Progenitor cell of endocrine pancreas (in vitro differentiated cells): ENCODE measurements at regions not wholly inside any gene's neighbourhood (a gene's known extent, or its start where the extent isn't known, plus 50 kb on each side); places are given as distances from the start of the nearest gene placed in this dataset.

Source experiments
- DNase-seq: peaks from one replicate; pipeline ENCODE4 v3.0.0; 2021; ENCODE audit warnings: low spot score; ENCODE audit not compliant: unreplicated experiment
- H3K27ac Mint-ChIP-seq: 2 replicates; pipeline ENCODE4 v1.8.0; 2021; ENCODE audit warnings: mild to moderate bottlenecking, moderate library complexity, mixed read lengths
- H3K27me3 Mint-ChIP-seq: 2 replicates; pipeline ENCODE4 v1.8.0; 2021; ENCODE audit warnings: mixed read lengths
- H3K36me3 Mint-ChIP-seq: 2 replicates; pipeline ENCODE4 v1.8.0; 2022; ENCODE audit warnings: mixed read lengths; ENCODE audit not compliant: insufficient read depth
- H3K4me1 Mint-ChIP-seq: 2 replicates; pipeline ENCODE4 v1.8.0; 2021; ENCODE audit warnings: low read depth, mixed read lengths
- H3K4me3 Mint-ChIP-seq: 2 replicates; pipeline ENCODE4 v1.8.0; 2021; ENCODE audit warnings: low read depth, mild to moderate bottlenecking, moderate library complexity, mixed read lengths
- H3K9me3 Mint-ChIP-seq: 2 replicates; pipeline ENCODE4 v1.8.0; 2021; ENCODE audit warnings: low read depth, mixed read lengths
- TF ChIP-seq, protein P1 (sequence below): fragments of 200-600 bp; sonication (generic); IDR thresholded peaks from one replicate; pipeline ENCODE4 v1.5.0; 2021; ENCODE audit warnings: antibody characterized with exemption, mild to moderate bottlenecking; ENCODE audit not compliant: unreplicated experiment

DNA sequence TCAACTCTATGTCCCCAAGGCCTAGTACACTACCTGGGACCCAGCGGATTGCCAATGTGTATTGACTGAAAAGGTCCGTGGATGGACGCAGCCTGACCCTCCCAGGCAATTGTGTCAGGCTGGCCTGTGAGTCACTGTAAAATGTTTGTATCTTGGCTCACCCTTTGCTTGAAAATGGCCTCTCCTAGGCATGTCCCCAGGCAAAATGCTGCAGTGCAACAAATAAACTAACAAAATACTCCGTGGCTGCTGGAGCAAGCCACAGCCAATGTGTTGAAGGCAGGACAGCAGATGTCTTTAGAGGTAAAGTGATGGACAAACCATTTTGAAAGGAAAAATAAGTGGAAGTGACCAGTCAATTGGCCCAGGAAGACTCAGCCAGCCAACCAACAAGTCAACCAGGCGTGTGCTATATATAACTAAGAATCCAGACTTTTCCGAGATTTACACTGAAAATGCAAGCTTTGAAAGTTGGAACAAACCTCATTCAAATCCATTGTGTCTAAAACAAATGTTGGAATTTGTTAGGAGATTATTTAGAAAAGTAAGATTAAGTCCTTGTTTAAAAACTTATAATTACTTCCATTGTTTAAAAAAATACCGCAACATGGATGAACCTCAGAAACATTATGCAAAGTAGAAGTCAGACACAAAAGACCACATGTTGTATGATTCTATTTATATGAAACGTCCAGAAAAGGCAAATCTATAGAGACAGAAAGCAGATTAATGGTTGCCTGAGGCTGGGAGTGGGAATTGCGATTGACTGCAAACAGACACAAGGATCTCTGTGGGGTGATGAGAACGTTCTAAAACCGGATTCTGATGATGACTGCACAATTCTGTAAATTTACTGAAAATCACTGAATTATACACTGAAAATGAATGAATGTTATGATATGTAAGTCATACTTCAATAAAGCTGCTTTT, 191.2 kb downstream of the TLE3 start:
- Mint-ChIP-seq H3K9me3 (no peaks in the 10 kb centered on the region), H3K27ac (no peak overlapping the region), H3K36me3 (no peaks in the 10 kb centered on the region), H3K4me3 (no peak overlapping the region), H3K4me1 (peaks cover 2% of the 10 kb centered on the region), H3K27me3 (peaks cover 61% of the 10 kb centered on the region)
- TF ChIP-seq, protein P1, sequence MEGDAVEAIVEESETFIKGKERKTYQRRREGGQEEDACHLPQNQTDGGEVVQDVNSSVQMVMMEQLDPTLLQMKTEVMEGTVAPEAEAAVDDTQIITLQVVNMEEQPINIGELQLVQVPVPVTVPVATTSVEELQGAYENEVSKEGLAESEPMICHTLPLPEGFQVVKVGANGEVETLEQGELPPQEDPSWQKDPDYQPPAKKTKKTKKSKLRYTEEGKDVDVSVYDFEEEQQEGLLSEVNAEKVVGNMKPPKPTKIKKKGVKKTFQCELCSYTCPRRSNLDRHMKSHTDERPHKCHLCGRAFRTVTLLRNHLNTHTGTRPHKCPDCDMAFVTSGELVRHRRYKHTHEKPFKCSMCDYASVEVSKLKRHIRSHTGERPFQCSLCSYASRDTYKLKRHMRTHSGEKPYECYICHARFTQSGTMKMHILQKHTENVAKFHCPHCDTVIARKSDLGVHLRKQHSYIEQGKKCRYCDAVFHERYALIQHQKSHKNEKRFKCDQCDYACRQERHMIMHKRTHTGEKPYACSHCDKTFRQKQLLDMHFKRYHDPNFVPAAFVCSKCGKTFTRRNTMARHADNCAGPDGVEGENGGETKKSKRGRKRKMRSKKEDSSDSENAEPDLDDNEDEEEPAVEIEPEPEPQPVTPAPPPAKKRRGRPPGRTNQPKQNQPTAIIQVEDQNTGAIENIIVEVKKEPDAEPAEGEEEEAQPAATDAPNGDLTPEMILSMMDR, result no peak
- DNase-seq, result no peak

DNA sequence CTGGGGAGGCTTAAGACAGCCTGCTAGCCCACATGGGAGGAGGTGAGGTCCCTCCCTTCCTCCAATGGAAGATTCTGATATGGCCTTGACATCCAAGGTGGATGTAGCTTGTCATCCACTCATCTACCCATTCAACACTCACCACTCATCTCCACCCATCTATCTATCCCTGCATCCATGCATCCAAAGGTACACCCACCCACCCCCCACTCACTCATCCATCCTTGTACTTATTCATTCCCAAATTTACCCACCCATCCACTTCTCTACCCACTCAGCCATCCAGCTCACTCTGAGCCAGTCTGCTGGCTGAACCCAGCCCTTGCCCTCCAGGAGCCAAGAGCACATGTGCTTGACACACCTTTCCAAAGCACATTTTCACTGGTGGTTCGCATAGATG, 189.7 kb downstream of the TLE3 start:
- Mint-ChIP-seq H3K4me1 (peaks cover 2% of the 10 kb centered on the region), H3K4me3 (no peak overlapping the region), H3K27me3 (peaks cover 66% of the 10 kb centered on the region), H3K36me3 (no peaks in the 10 kb centered on the region), H3K9me3 (no peaks in the 10 kb centered on the region), H3K27ac (no peak overlapping the region)
- no peak for DNase-seq
- TF ChIP-seq, protein P1, result no peak

DNA sequence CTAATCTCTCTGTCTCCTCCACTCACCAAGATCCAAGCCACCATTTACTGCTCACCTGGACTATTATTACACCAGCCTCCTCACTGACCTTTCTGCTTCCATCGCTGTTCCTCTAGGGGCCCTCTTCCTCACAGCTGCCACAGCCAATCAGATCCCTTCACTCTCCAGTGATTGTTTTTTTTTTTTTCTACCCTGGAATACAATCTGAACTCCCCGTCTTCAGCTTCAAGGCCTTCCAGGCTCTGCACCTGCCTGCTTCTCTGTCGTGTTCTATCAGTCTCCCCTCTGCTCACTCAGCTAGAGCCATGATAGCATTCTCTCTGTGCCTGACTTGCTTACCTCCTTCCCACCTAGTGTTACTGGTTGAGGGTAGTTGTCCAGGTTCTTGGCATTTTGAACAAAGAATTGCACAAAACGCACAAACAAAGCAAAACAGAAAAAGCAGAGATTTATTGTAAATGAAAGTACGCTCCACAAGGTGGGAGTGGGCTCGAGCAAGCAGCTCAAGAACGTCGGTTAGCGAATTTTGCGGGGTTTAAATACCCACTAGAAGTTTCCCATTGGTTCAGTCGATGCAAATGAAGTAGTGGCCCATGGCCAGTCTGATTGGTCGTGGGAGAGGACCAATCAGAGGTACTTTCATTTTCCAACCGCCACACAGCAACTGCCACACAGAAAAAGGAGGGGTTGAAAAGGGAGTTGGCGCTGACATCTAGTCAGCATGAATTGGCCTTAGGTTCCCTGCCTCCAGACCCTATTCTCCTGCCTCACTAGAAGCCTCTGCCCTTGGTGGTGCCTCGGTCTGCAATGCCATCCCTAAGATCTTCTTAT, 188.9 kb downstream of the TLE3 start:
- Mint-ChIP-seq H3K27ac (no peak overlapping the region), H3K27me3 (peaks cover 69% of the 10 kb centered on the region), H3K4me1 (peaks cover 2% of the 10 kb centered on the region), H3K36me3 (no peaks in the 10 kb centered on the region), H3K4me3 (no peak overlapping the region), H3K9me3 (no peaks in the 10 kb centered on the region)
- no peak for DNase-seq
- TF ChIP-seq, protein P1, result no peak

DNA sequence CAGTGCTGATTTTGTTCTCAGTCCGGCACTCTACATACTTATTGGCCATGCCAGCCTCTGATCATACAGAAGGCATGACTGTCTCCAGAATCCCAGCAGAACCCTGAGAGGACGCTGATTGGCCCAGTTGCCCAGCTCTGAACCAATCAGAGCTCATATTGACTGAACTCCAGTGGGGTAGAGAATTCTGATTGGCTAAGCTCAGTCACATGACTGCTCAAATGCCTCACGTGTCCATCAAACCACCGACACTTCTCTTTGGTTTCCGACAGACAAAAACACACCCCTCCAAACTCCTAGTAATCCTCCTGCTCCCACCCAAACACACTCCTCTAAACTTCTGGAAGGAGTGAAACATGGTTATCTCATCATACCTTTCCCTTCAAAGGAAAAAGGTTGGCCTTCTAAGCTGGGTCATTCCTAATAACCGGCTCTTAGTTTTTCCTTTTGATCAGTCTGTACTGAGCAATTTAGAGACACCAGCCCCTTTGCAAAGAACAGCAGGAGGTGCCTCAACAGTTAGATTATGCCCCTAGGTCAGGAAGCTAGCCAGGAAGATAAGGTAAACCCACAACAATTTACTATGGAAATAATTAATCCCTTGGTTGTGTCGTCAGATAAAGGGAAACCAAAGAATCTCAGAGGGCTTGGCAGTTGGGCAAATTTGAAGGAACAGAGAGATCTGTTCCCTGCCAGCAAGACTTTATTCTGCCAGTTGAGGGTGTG, 187.8 kb downstream of the TLE3 start:
- Mint-ChIP-seq H3K27me3 (peaks cover 67% of the 10 kb centered on the region), H3K27ac (no peak overlapping the region), H3K9me3 (no peaks in the 10 kb centered on the region), H3K4me3 (no peak overlapping the region), H3K36me3 (no peaks in the 10 kb centered on the region), H3K4me1 (peaks cover 2% of the 10 kb centered on the region)
- TF ChIP-seq, protein P1, result no peak
- DNase-seq, result no peak

DNA sequence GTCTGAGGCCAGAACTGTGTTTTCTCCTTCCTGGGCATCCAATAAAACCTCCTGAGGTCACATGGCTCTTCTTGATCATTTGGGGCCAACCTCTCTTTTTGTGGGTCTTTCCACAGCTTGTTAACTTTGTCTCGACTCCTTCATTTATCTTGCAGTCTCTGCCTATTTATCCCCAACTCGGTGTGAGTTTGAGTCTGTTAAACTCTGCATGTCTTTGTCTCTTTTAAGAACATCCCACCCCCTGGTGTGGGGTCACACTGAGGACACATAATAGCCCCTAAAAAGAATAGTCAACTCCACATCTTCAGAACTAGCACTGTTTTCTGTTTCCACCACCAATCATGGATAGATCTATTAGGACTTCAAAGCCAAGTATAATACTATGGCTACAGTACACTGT, 187.2 kb downstream of the TLE3 start:
- no peak overlapping the region for H3K27ac Mint-ChIP-seq

More for the DNA sequence above, 187.2 kb downstream of the TLE3 start:
- no peak for DNase-seq
- Mint-ChIP-seq H3K9me3 (no peaks in the 10 kb centered on the region), H3K4me3 (no peak overlapping the region), H3K27me3 (peaks cover 63% of the 10 kb centered on the region), H3K4me1 (peaks cover 2% of the 10 kb centered on the region), H3K36me3 (no peaks in the 10 kb centered on the region)
- TF ChIP-seq, protein P1, result no peak
